ENCODE measurements at regions not wholly inside any gene's neighbourhood (a gene's known extent, or its start where the extent isn't known, plus 50 kb on each side); places are given as distances from the start of the nearest gene placed in this dataset.
"Not testable (repeated sequence)": the region's sequence is repeated elsewhere in the genome, so short reads cannot be mapped to it uniquely, and the experiment has no call there.

DNA sequence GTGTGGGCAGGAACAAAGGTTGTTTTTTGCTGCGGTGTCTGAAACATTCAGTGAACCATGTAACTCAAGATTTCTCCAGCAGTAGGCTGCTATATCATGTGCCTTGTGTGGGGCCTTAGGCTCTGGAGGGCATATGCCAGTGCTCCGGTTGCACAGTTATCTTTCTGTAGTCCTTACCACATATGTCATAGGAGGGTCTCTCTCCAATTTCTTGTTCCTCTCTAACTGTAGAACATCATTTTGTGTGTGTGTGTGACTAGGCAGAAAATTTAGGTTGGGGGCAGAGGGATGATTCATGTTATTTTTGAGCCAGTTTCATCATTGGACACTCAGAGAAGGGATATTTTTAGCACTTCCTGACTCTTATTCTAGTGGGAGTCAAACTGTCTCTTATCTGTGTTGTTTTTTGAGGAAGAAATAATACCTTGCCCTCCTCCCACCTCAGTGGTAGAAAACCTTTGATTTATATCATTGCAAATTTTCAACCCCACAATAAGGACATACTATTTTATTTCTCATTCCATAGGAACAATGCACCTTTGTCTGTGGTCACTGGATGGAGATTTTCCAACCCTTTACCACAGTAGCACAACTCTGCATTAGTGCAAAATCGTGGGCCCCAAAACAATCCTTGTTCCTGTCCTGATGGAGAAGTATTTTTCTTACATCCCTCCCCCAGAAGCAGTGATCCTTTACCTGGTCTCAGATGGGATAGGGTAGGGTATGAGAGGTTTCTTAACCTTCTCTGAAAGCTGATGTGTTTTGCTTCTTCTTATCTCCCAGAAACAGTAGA lies 113.9 kb downstream of the CCDC74A start:
- peaks cover 26 to 46% of the 10 kb centered on the region in 2 donors for H3K27me3 Mint-ChIP-seq (ENCODE audit: low read depth in 2 of 2)
- ATAC-seq = no peak
- H3K36me3 Mint-ChIP-seq = no peaks in the 10 kb centered on the region
- Histone ChIP-seq H3K9me3 (ENCODE audit: control insufficient read depth, insufficient read depth, low read length) (no peaks in the 10 kb centered on the region), H3K27ac (ENCODE audit: low read length) (no peak overlapping the region), H3K36me3 (ENCODE audit: control insufficient read depth, insufficient read depth, low read length) (no peaks in the 10 kb centered on the region), H3K4me1 (ENCODE audit: control insufficient read depth, insufficient read depth, low read length) (no peaks in the 10 kb centered on the region), H3K4me3 (ENCODE audit: low read length) (no peak overlapping the region), H3K27me3 (ENCODE audit: control insufficient read depth, insufficient read depth, low read length) (no peaks in the 10 kb centered on the region)
- TF ChIP-seq, protein P1, sequence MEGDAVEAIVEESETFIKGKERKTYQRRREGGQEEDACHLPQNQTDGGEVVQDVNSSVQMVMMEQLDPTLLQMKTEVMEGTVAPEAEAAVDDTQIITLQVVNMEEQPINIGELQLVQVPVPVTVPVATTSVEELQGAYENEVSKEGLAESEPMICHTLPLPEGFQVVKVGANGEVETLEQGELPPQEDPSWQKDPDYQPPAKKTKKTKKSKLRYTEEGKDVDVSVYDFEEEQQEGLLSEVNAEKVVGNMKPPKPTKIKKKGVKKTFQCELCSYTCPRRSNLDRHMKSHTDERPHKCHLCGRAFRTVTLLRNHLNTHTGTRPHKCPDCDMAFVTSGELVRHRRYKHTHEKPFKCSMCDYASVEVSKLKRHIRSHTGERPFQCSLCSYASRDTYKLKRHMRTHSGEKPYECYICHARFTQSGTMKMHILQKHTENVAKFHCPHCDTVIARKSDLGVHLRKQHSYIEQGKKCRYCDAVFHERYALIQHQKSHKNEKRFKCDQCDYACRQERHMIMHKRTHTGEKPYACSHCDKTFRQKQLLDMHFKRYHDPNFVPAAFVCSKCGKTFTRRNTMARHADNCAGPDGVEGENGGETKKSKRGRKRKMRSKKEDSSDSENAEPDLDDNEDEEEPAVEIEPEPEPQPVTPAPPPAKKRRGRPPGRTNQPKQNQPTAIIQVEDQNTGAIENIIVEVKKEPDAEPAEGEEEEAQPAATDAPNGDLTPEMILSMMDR (IDR thresholded peaks at IDR 0.05) = no peak
- intact Hi-C loops (cut with micrococcal nuclease) = no loop called here
- no peaks in the 10 kb centered on the region for H3K9me3 Mint-ChIP-seq
- H3K27ac Mint-ChIP-seq = no peak overlapping the region
- no peak for DNase-seq
- no peaks in the 10 kb centered on the region for H3K4me1 Mint-ChIP-seq
- WGBS (ENCODE audit: insufficient coverage) = 84% methylated on average over 2 of the region's 3 CpGs
- H3K4me3 Mint-ChIP-seq = no peak overlapping the region

DNA sequence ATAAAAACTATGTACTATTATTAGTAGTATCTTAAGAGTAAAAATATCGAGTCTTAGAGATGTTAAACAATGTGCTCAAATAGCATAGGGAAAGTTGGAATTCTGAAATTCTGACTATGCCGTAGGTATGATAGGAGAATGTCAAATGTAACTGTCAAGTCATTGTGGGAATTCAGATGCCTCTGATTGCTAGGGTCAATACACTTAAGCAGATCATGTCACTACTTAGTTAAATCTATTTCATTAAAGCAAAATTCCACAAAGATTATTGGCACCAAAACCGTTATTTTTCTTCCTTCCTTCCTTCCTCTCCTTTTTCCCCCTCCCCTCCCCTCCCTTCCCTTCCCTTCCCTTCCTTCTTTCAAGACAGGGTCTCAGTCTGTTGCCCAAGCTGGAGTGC lies 115.5 kb downstream of the CCDC74A start:
- peaks cover 30 to 50% of the 10 kb centered on the region in 2 donors for H3K27me3 Mint-ChIP-seq (ENCODE audit: low read depth in 2 of 2)
- ATAC-seq; intact Hi-C loops (cut with micrococcal nuclease); H3K36me3 Mint-ChIP-seq; H3K9me3 Mint-ChIP-seq; H3K4me1 ChIP-seq (ENCODE audit: control insufficient read depth, insufficient read depth, low read length); H3K9me3 ChIP-seq (ENCODE audit: control insufficient read depth, insufficient read depth, low read length); H3K27me3 ChIP-seq (ENCODE audit: control insufficient read depth, insufficient read depth, low read length); H3K4me3 Mint-ChIP-seq; H3K27ac Mint-ChIP-seq; H3K4me1 Mint-ChIP-seq; H3K27ac ChIP-seq (ENCODE audit: low read length); DNase-seq; H3K36me3 ChIP-seq (ENCODE audit: control insufficient read depth, insufficient read depth, low read length); H3K4me3 ChIP-seq (ENCODE audit: low read length): not testable (repeated sequence)
- 80% methylated on average over 3 of the region's 3 CpGs for WGBS (ENCODE audit: insufficient coverage)

DNA sequence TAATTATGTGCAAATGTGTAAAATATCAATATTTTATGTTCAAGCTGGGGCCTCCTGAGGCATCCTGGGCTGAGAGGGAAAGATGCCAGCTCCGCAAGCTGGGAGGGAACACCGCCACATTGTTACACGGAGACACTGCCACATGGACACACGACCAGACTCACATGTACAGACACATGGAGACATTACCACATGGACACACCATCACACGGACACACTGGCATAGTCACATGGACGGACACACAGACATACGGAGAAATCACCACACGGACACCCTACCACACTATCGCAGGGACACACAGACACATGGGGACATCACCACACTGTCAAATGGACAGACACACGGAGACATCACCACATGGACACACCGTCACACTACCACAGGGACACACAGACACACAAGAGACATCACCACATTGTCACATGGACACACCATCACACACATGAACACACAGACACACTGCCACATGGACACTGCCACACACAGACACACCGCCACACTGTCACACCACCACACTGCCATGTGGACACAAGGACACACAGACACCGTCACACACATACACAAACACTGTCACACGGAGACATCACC lies 117.6 kb downstream of the CCDC74A start:
- H3K4me1 Mint-ChIP-seq = no peaks in the 10 kb centered on the region
- Histone ChIP-seq H3K27ac (ENCODE audit: low read length) (no peak overlapping the region), H3K9me3 (ENCODE audit: control insufficient read depth, insufficient read depth, low read length) (no peaks in the 10 kb centered on the region), H3K36me3 (ENCODE audit: control insufficient read depth, insufficient read depth, low read length) (no peaks in the 10 kb centered on the region), H3K4me1 (ENCODE audit: control insufficient read depth, insufficient read depth, low read length) (no peaks in the 10 kb centered on the region), H3K4me3 (ENCODE audit: low read length) (no peak overlapping the region), H3K27me3 (ENCODE audit: control insufficient read depth, insufficient read depth, low read length) (peaks cover 4% of the 10 kb centered on the region)
- H3K27me3 Mint-ChIP-seq (ENCODE audit: low read depth in 2 of 2) = peaks cover 36 to 52% of the 10 kb centered on the region in 2 donors
- no peak overlapping the region for H3K4me3 Mint-ChIP-seq
- DNase-seq = no peak
- WGBS (ENCODE audit: insufficient coverage) = 90% methylated on average over 14 of the region's 14 CpGs
- no peaks in the 10 kb centered on the region for H3K36me3 Mint-ChIP-seq
- ATAC-seq = no peak
- TF ChIP-seq, protein P1 (IDR thresholded peaks at IDR 0.05) = no peak
- H3K9me3 Mint-ChIP-seq = no peaks in the 10 kb centered on the region
- intact Hi-C loops (cut with micrococcal nuclease) = no loop called here
- no peak overlapping the region for H3K27ac Mint-ChIP-seq

DNA sequence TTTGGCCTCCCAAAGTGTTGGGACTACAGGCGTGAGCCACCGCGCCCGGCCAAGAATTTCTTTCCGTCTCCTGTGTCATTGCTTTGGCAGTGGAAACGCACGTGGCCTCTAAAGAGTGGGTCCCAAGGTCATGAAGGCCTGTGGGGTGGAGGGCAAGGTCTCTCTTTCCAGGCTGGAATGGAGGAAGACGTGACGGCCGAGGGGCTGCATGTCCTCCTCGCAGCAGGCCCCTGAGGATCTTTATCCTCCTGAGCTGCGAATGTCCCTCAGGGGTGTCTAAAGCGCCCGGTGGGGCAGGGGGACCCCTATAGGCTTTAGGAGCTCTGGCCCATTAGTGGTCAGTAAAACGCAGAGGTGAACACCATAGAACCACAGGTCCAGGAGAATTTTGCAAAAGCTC lies 118.5 kb downstream of the CCDC74A start:
- DNase-seq; intact Hi-C loops (cut with micrococcal nuclease); H3K4me3 Mint-ChIP-seq; H3K27ac ChIP-seq (ENCODE audit: low read length); H3K27ac Mint-ChIP-seq; H3K4me3 ChIP-seq (ENCODE audit: low read length); H3K9me3 Mint-ChIP-seq; H3K4me1 ChIP-seq (ENCODE audit: control insufficient read depth, insufficient read depth, low read length); H3K36me3 Mint-ChIP-seq; ATAC-seq; H3K36me3 ChIP-seq (ENCODE audit: control insufficient read depth, insufficient read depth, low read length); H3K9me3 ChIP-seq (ENCODE audit: control insufficient read depth, insufficient read depth, low read length); H3K4me1 Mint-ChIP-seq; H3K27me3 ChIP-seq (ENCODE audit: control insufficient read depth, insufficient read depth, low read length): not testable (repeated sequence)
- 89% methylated on average over 15 of the region's 15 CpGs for WGBS (ENCODE audit: insufficient coverage)
- H3K27me3 Mint-ChIP-seq (ENCODE audit: low read depth in 2 of 2) = peaks cover 35 to 48% of the 10 kb centered on the region in 2 donors
